ENCODE measurements at regions not wholly inside any gene's neighbourhood (a gene's known extent, or its start where the extent isn't known, plus 50 kb on each side); places are given as distances from the start of the nearest gene placed in this dataset.

GRCh38 chr6:137434640-137435039 lies 59.6 kb downstream of the OLIG3 start:
- FAIRE-seq: no peak

GRCh38 chr6:137432054-137432611 lies 62.1 kb downstream of the OLIG3 start:
- no peak for FAIRE-seq

GRCh38 chr6:137430954-137431353 lies 63.2 kb downstream of the OLIG3 start:
- FAIRE-seq: no peak

- FAIRE-seq: no peak
Measured at GRCh38 chr6:137427656-137428290, 66.4 kb downstream of the OLIG3 start.

- no peak for FAIRE-seq
Measured at GRCh38 chr6:137426007-137426689, 68.0 kb downstream of the OLIG3 start.

- FAIRE-seq: no peak
Measured at GRCh38 chr6:137424251-137424650, 69.9 kb downstream of the OLIG3 start.

GRCh38 chr6:137423451-137424168 lies 70.6 kb downstream of the OLIG3 start:
- FAIRE-seq: no peak

- FAIRE-seq: no peak
Measured at GRCh38 chr6:137417396-137417795, 76.8 kb downstream of the OLIG3 start.

GRCh38 chr6:137416376-137417109 lies 77.7 kb downstream of the OLIG3 start:
- no peak for FAIRE-seq

GRCh38 chr6:137415834-137416190 lies 78.4 kb downstream of the OLIG3 start:
- FAIRE-seq: no peak

- no peak for FAIRE-seq
Measured at GRCh38 chr6:137415127-137415833, 78.9 kb downstream of the OLIG3 start.

GRCh38 chr6:137414599-137414998 lies 79.6 kb downstream of the OLIG3 start:
- no peak for FAIRE-seq

GRCh38 chr6:137413482-137413881 lies 80.7 kb downstream of the OLIG3 start:
- FAIRE-seq: no peak

GRCh38 chr6:137412562-137412961 lies 81.6 kb downstream of the OLIG3 start:
- FAIRE-seq: no peak

GRCh38 chr6:137409266-137409777 lies 84.9 kb downstream of the OLIG3 start:
- FAIRE-seq: no peak

- no peak for FAIRE-seq
Measured at GRCh38 chr6:137407816-137408215, 86.4 kb downstream of the OLIG3 start.

GRCh38 chr6:137405806-137406205 lies 88.4 kb downstream of the OLIG3 start:
- no peak for FAIRE-seq

- no peak for FAIRE-seq
Measured at GRCh38 chr6:137403855-137404254, 90.3 kb downstream of the OLIG3 start.

- no peak for FAIRE-seq
Measured at GRCh38 chr6:137403443-137403842, 90.8 kb downstream of the OLIG3 start.

- peak; percentile 93 for FAIRE-seq
Measured at GRCh38 chr6:137402143-137402680, 92.0 kb downstream of the OLIG3 start.

- no peak for FAIRE-seq
Measured at GRCh38 chr6:137401088-137401487, 93.1 kb downstream of the OLIG3 start.
